A549 (cell line): ENCODE measurements at regions not wholly inside any gene's neighbourhood (a gene's known extent, or its start where the extent isn't known, plus 50 kb on each side); places are given as distances from the start of the nearest gene placed in this dataset.

ENCODE experiments used
- ATAC-seq, 2 experiments: fragments of 200-7000 bp in 1 of 2; fragments of >200 bp in 1 of 2; cut with Nextera tagmentation in 1 of 2; cut with Tn5 transposase in 1 of 2; 3 replicates each; pipeline versions ENCODE4 v1.8.0 to v1.9.1; 2018 to 2020; ENCODE audit warnings: mild to moderate bottlenecking in 1 of 2, moderate library complexity in 1 of 2
- CTCF ChIA-PET: fragments of 300-600 bp; sonication (Branson Sonifier 250); formaldehyde crosslinking; extraction: SDS; loops from one replicate; lab custom pipeline; 2021; ENCODE audit warnings: antibody characterized with exemption, inconsistent platforms; lab: Yijun Ruan, JAX
- POLR2A ChIA-PET: fragments of 350-600 bp; formaldehyde crosslinking; extraction: SDS; loops from one replicate; lab custom pipeline; 2021; ENCODE audit warnings: antibody characterized with exemption, inconsistent platforms; lab: Yijun Ruan, JAX
- DNase-seq, 2 experiments: peaks; one replicate each; pipeline versions ENCODE4 v3.0.0 to v3.0.0-alpha.2; 2011 to 2016; ENCODE audit warnings: low read depth in 1 of 2, low spot score in 1 of 2
- FAIRE-seq: peaks from 2 replicates; lab custom pipeline; 2011; peaks lifted over from hg19 to GRCh38; lab: Jason Lieb, UNC
- H3K27ac ChIP-seq, 2 experiments: fragments of >200 bp; sonication (Bioruptor Twin); formaldehyde crosslinking; 3 replicates each; pipeline ENCODE4 v1.5.1; 2016 to 2017
- H3K4me1 ChIP-seq: fragments of >200 bp; sonication (Bioruptor Twin); formaldehyde crosslinking; 3 replicates; pipeline ENCODE4 v1.6.1; 2016
- H3K4me2 ChIP-seq: fragments of >200 bp; sonication (Bioruptor Twin); formaldehyde crosslinking; 3 replicates; pipeline ENCODE4 v1.6.1; 2016
- H3K4me3 ChIP-seq: fragments of >200 bp; sonication (Bioruptor Twin); formaldehyde crosslinking; 3 replicates; pipeline ENCODE4 v1.5.1; 2016
- H3K9me3 ChIP-seq: fragments of >200 bp; sonication (Bioruptor Twin); formaldehyde crosslinking; 3 replicates; pipeline ENCODE4 v1.6.1; 2016
- CBX2 ChIP-seq: fragments of 200-600 bp; sonication (generic); IDR thresholded peaks from 2 replicates; pipeline ENCODE4 v1.6.1; 2016; ENCODE audit warnings: low read depth, mild to moderate bottlenecking, borderline replicate concordance
- CBX8 ChIP-seq: fragments of 200-600 bp; sonication (generic); IDR thresholded peaks from 2 replicates; pipeline ENCODE4 v1.6.1; 2016
- CEBPB ChIP-seq, 2 experiments: fragments of >200 bp in 1 of 2; sonication (Bioruptor Twin) in 1 of 2; formaldehyde crosslinking in 1 of 2; IDR thresholded peaks; 2 replicates each; pipeline ENCODE4 v1.6.1; 2012 to 2016
- CTCF ChIP-seq: fragments of >200 bp; sonication (Bioruptor Twin); formaldehyde crosslinking; IDR thresholded peaks from 3 replicates; pipeline ENCODE4 v1.5.1; 2016
- FOSB ChIP-seq: fragments of 250-450 bp; sonication (Bioruptor Pico); IDR thresholded peaks from 2 replicates; pipeline ENCODE4 v1.5.0; 2020; ENCODE audit warnings: mild to moderate bottlenecking, moderate library complexity
- FOSL2 ChIP-seq, 2 experiments: fragments of 450-650 bp in 1 of 2; fragments of >200 bp in 1 of 2; sonication (Bioruptor Twin) in 1 of 2; formaldehyde crosslinking; IDR thresholded peaks; 2 replicates each; pipeline versions ENCODE4 v1.5.0 to v1.6.1; 2016 to 2020; ENCODE audit warnings: mild to moderate bottlenecking in 1 of 2, moderate library complexity in 1 of 2
- HOXB5 ChIP-seq: fragments of 250-450 bp; sonication (Bioruptor Pico); IDR thresholded peaks from 2 replicates; pipeline ENCODE4 v1.5.0; 2020; ENCODE audit warnings: mild to moderate bottlenecking, moderate library complexity
- JUN ChIP-seq, 2 experiments: fragments of >200 bp; sonication (Bioruptor Twin); formaldehyde crosslinking; IDR thresholded peaks; 2 replicates in 1 of 2; 3 replicates in 1 of 2; pipeline ENCODE4 v1.6.1; 2016 to 2017
- KDM5A ChIP-seq: fragments of 200-600 bp; sonication (generic); IDR thresholded peaks from 2 replicates; pipeline ENCODE4 v1.6.1; 2016; ENCODE audit warnings: antibody characterized with exemption, mild to moderate bottlenecking
- POLR2A ChIP-seq: IDR thresholded peaks from 2 replicates; pipeline ENCODE4 v1.6.1; 2012; ENCODE audit warnings: mild to moderate bottlenecking, low read length
- POLR2AphosphoS2 ChIP-seq: conservative IDR thresholded peaks from 2 replicates; pipeline ENCODE4 v1.6.1; 2012; ENCODE audit warnings: low read length, improper control_type of control experiment, inconsistent platforms
- RNF2 ChIP-seq: fragments of 200-600 bp; sonication (generic); IDR thresholded peaks from 2 replicates; pipeline ENCODE4 v1.6.1; 2016; ENCODE audit warnings: low read depth, mild to moderate bottlenecking, antibody characterized with exemption, moderate library complexity, borderline replicate concordance
- SREBF2 ChIP-seq: fragments of 450-650 bp; IDR thresholded peaks from 2 replicates; pipeline ENCODE4 v1.6.1; 2014; ENCODE audit warnings: mild to moderate bottlenecking, moderate library complexity
- ZC3H11A ChIP-seq: fragments of 450-650 bp; IDR thresholded peaks from 2 replicates; pipeline ENCODE4 v1.6.1; 2014; ENCODE audit warnings: antibody characterized with exemption, mild to moderate bottlenecking
- ZSCAN20 ChIP-seq: fragments of 250-450 bp; sonication (Bioruptor Pico); IDR thresholded peaks from 2 replicates; pipeline ENCODE4 v1.8.0; 2022; ENCODE audit warnings: mild to moderate bottlenecking, moderate library complexity
- WGBS: methylation state at CpG from one replicate; pipeline ENCODE4 v1.1.6; 2017; ENCODE audit errors: missing lambda C conversion rate; 5-methylcytosine and 5-hydroxymethylcytosine counted together
- TF ChIP-seq, protein P1 (sequence below): fragments of 200-600 bp; sonication (generic); IDR thresholded peaks from 2 replicates; pipeline ENCODE4 v1.6.1; 2016; ENCODE audit warnings: antibody characterized with exemption, mild to moderate bottlenecking, moderate library complexity
- TF ChIP-seq, protein P2 (sequence below): IDR thresholded peaks from 2 replicates; pipeline ENCODE4 v1.6.1; 2012

DNA sequence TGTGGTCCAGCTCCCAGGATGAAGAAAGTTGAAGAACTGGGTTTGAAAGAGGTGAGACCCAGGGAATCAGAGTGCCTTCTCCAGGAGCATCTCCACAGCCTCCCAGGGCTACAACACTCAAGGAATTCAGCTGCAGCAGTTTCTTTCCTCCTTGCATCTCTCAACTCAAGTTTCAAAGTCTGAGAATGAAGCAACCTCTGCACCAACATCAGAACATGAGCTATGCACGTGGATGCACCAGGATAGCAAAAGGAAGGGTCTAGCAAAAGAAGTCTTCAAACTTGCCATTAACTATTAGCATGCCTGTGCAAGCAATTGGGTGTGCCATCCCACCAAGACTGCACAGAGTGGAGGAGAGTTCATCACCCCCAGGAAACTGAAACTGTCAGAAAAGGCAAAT, 193.9 kb downstream of the OTOR start:
- ChIA-PET CTCF (interaction anchor here (0.6 to 2.1 kb wide), 2 partner anchors 140 to 344 kb away, joined by 3 to 4 read pairs; no protein-coding TSS in a partner anchor), POLR2A (no interaction called here)
- Histone ChIP-seq H3K4me2 (no peak overlapping the region), H3K4me3 (no peak overlapping the region), H3K27ac (no peak overlapping the region), H3K9me3 (no peaks in the 10 kb centered on the region; the same call in 2 of the 3 replicates), H3K4me1 (no peaks in the 10 kb centered on the region)
- ATAC-seq (no peak), FAIRE-seq (no peak), DNase-seq (no peak)
- no peak for TF ChIP-seq CBX8
- TF ChIP-seq RNF2: no peak
- TF ChIP-seq SREBF2: no peak
- TF ChIP-seq FOSL2 (IDR thresholded peaks at IDR 0.05): no peak
- no peak for TF ChIP-seq FOSL2 (CRISPR knock-in tag; IDR thresholded peaks at IDR 0.05)
- TF ChIP-seq POLR2AphosphoS2: no peak
- no peak for TF ChIP-seq ZC3H11A
- TF ChIP-seq, protein P1, sequence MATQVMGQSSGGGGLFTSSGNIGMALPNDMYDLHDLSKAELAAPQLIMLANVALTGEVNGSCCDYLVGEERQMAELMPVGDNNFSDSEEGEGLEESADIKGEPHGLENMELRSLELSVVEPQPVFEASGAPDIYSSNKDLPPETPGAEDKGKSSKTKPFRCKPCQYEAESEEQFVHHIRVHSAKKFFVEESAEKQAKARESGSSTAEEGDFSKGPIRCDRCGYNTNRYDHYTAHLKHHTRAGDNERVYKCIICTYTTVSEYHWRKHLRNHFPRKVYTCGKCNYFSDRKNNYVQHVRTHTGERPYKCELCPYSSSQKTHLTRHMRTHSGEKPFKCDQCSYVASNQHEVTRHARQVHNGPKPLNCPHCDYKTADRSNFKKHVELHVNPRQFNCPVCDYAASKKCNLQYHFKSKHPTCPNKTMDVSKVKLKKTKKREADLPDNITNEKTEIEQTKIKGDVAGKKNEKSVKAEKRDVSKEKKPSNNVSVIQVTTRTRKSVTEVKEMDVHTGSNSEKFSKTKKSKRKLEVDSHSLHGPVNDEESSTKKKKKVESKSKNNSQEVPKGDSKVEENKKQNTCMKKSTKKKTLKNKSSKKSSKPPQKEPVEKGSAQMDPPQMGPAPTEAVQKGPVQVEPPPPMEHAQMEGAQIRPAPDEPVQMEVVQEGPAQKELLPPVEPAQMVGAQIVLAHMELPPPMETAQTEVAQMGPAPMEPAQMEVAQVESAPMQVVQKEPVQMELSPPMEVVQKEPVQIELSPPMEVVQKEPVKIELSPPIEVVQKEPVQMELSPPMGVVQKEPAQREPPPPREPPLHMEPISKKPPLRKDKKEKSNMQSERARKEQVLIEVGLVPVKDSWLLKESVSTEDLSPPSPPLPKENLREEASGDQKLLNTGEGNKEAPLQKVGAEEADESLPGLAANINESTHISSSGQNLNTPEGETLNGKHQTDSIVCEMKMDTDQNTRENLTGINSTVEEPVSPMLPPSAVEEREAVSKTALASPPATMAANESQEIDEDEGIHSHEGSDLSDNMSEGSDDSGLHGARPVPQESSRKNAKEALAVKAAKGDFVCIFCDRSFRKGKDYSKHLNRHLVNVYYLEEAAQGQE: no peak
- TF ChIP-seq KDM5A: no peak
- TF ChIP-seq HOXB5 (CRISPR knock-in tag): no peak
- no peak for TF ChIP-seq POLR2A
- TF ChIP-seq ZSCAN20 (CRISPR knock-in tag): no peak
- no peak for TF ChIP-seq FOSB
- no peak for TF ChIP-seq CTCF
- TF ChIP-seq, protein P2, sequence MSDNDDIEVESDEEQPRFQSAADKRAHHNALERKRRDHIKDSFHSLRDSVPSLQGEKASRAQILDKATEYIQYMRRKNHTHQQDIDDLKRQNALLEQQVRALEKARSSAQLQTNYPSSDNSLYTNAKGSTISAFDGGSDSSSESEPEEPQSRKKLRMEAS: no peak
- TF ChIP-seq CBX2: no peak
- WGBS: 0% methylated on average over 1 of the region's 1 CpG

DNA sequence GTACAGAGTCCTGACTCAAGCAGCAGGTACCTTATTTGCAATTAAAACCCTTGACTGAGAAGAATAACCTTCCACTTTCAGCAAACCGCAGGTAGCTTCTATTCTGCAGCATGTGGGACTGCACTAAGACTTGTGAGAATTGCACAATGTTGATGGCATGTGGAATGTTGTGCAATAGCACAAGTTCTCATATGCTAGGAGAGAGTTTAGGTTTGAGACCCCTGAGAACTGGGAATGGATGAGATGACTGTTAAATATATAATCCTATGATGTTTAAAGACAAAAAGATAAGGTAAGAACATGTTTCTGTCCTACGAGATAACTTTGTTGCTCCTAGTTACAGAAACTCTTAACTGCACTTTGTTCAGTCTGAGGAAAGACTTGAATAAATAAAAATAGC, 194.6 kb downstream of the OTOR start:
- ChIA-PET POLR2A (no interaction called here), CTCF (interaction anchor here (0.5 to 0.6 kb wide), 2 partner anchors 14 to 343 kb away, joined by 3 read pairs; no protein-coding TSS in a partner anchor)
- no peak overlapping the region for H3K4me3 ChIP-seq
- TF ChIP-seq CEBPB (IDR thresholded peaks at IDR 0.05) (peak; percentile 70 to 75; a peak in 3 of 4 replicates), JUN (IDR thresholded peaks at IDR 0.05) (no peak)
- TF ChIP-seq, all 56 proteins: peak for 1
- FAIRE-seq: no peak
- Histone ChIP-seq H3K9me3 (no peaks in the 10 kb centered on the region; the same call in 2 of the 3 replicates), H3K4me1 (no peaks in the 10 kb centered on the region), H3K27ac (no peak overlapping the region), H3K4me2 (no peak overlapping the region)
- 4% methylated on average over 2 of the region's 2 CpGs for WGBS
- no peak for DNase-seq
- ATAC-seq: no peak

- no peak for FAIRE-seq
- DNase-seq: no peak
- H3K9me3 ChIP-seq: no peaks in the 10 kb centered on the region; the same call in 2 of the 3 replicates
- no peak overlapping the region for H3K4me2 ChIP-seq
- no peak for TF ChIP-seq CTCF
- no peak for TF ChIP-seq CBX2
- WGBS: 51% methylated on average over 2 of the region's 2 CpGs
- H3K27ac ChIP-seq: no peak overlapping the region
- ATAC-seq: no peak
- H3K4me3 ChIP-seq: no peak overlapping the region
- H3K4me1 ChIP-seq: no peaks in the 10 kb centered on the region
- CTCF ChIA-PET: no interaction called here
- POLR2A ChIA-PET: no interaction called here
Measured at GRCh38 chr20:16944745-16945144, 196.6 kb downstream of the OTOR start.
